ENCODE measurements at regions not wholly inside any gene's neighbourhood (a gene's known extent, or its start where the extent isn't known, plus 50 kb on each side); places are given as distances from the start of the nearest gene placed in this dataset.

GRCh38 chr1:216907100-216907499 is 183.9 kb upstream of the ESRRG start:
- no peaks in the 10 kb centered on the region for H3K36me3 Mint-ChIP-seq (ENCODE audit: low read depth)
- DNase-seq (no peak), ATAC-seq (no peak)
- no peak overlapping the region for H3K4me3 Mint-ChIP-seq
- H3K4me1 Mint-ChIP-seq = no peaks in the 10 kb centered on the region
- no peaks in the 10 kb centered on the region for H3K27me3 Mint-ChIP-seq
- no peaks in the 10 kb centered on the region for H3K9me3 ChIP-seq (ENCODE audit: control insufficient read depth, low read length, poor library complexity, severe bottlenecking)
- H3K27ac Mint-ChIP-seq = no peak overlapping the region

DNA sequence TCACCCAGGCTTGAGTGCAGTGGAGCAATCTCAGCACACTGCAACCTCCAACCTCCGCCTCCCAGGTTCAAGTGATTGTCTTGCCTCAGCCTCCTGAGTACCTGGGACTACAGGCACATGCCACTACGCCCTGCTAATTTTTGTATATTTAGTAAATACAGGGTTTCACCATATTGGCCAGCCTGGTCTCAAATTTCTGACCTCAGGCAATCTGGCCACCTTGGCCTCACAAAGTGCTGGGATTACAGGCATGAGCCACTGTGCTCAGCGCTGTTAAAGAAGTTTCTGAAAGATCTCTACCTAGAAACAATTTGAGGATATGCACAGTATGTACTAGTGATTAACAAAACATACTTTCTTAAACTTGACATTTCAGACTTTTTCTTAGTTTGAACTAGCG is 182.6 kb upstream of the ESRRG start:
- ATAC-seq = no peak
- H3K9me3 ChIP-seq (ENCODE audit: control insufficient read depth, low read length, poor library complexity, severe bottlenecking) = no peaks in the 10 kb centered on the region
- H3K27ac Mint-ChIP-seq = no peak overlapping the region
- H3K4me3 Mint-ChIP-seq = no peak overlapping the region
- no peak for DNase-seq
- no peaks in the 10 kb centered on the region for H3K36me3 Mint-ChIP-seq (ENCODE audit: low read depth)
- no peaks in the 10 kb centered on the region for H3K4me1 Mint-ChIP-seq
- H3K27me3 Mint-ChIP-seq = no peaks in the 10 kb centered on the region

GRCh38 chr1:216905137-216905536 is 181.9 kb upstream of the ESRRG start:
- H3K9me3 ChIP-seq (ENCODE audit: control insufficient read depth, low read length, poor library complexity, severe bottlenecking) = no peaks in the 10 kb centered on the region
- Mint-ChIP-seq H3K27me3 (no peaks in the 10 kb centered on the region), H3K4me3 (no peak overlapping the region), H3K4me1 (no peaks in the 10 kb centered on the region), H3K36me3 (ENCODE audit: low read depth) (no peaks in the 10 kb centered on the region), H3K27ac (no peak overlapping the region)
- ATAC-seq (no peak), DNase-seq (no peak)

DNA sequence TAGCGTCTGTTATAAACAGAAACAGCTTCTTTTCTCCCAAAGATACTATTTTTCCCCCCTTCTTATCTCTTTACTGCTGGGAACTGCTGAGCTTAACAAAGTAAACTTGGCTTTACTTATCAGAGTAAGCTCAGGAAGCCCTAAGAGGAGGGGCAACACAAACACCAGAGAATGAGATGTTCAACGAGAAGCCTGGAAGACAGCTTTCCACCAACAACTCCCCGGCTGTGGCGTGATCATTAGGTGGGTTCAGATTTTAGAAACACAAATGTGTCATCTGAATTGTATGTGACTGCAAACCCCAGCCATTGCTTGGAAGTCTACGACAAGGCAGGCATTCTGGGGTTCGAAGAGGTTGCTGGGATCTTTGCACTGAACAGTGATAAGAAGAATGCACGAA is 181.2 kb upstream of the ESRRG start:
- no peaks in the 10 kb centered on the region for H3K36me3 Mint-ChIP-seq (ENCODE audit: low read depth)
- H3K9me3 ChIP-seq (ENCODE audit: control insufficient read depth, low read length, poor library complexity, severe bottlenecking) = no peaks in the 10 kb centered on the region
- ATAC-seq (no peak), DNase-seq (no peak)
- H3K27me3 Mint-ChIP-seq = no peaks in the 10 kb centered on the region
- H3K4me1 Mint-ChIP-seq = no peaks in the 10 kb centered on the region
- H3K4me3 Mint-ChIP-seq = no peak overlapping the region
- no peak overlapping the region for H3K27ac Mint-ChIP-seq

- H3K36me3 Mint-ChIP-seq (ENCODE audit: low read depth) = no peaks in the 10 kb centered on the region
- no peaks in the 10 kb centered on the region for H3K27me3 Mint-ChIP-seq
- DNase-seq = no peak
- no peaks in the 10 kb centered on the region for H3K9me3 ChIP-seq (ENCODE audit: control insufficient read depth, low read length, poor library complexity, severe bottlenecking)
- H3K4me1 Mint-ChIP-seq = no peaks in the 10 kb centered on the region
- ATAC-seq = no peak
- H3K4me3 Mint-ChIP-seq = no peak overlapping the region
- no peak overlapping the region for H3K27ac Mint-ChIP-seq
These were observed 180.1 kb upstream of the ESRRG start for GRCh38 chr1:216903382-216903740.

DNA sequence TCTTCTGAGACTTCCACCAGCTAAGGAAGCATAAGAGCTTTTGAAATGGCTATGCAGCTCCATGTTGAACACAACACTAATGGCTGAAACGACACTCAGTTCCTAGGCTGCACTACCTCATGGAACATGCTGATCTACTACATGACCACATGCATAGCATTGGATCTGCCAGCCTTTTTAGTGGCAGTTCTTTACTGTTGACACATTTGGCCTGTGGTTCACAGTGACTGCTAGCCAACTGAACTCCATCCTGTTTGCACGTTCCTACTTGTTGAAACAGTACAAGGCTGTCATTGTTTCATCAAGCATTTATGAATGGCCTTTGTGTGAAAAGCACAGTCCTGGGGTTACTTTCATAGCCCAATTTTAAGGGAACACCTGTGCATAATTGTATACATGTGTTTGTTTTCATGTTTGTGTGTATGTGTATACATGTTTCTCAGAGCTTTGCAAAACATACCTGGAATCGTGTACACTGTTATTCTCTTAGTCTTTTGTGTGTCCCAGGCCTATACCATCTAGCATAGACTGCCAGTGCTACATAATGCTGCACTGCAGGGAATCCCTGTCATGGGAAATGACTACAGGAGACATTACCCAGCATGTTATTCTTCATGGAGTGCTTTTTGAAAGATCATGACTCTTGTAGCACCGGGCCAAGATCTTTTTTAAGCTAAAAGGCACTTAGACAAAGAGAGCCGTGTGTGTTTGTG is 179.6 kb upstream of the ESRRG start:
- H3K36me3 Mint-ChIP-seq (ENCODE audit: low read depth) = no peaks in the 10 kb centered on the region
- no peak overlapping the region for H3K27ac Mint-ChIP-seq
- DNase-seq = no peak
- no peak overlapping the region for H3K4me3 Mint-ChIP-seq
- H3K27me3 Mint-ChIP-seq = no peaks in the 10 kb centered on the region
- no peaks in the 10 kb centered on the region for H3K9me3 ChIP-seq (ENCODE audit: control insufficient read depth, low read length, poor library complexity, severe bottlenecking)
- H3K4me1 Mint-ChIP-seq = no peaks in the 10 kb centered on the region
- no peak for ATAC-seq

DNA sequence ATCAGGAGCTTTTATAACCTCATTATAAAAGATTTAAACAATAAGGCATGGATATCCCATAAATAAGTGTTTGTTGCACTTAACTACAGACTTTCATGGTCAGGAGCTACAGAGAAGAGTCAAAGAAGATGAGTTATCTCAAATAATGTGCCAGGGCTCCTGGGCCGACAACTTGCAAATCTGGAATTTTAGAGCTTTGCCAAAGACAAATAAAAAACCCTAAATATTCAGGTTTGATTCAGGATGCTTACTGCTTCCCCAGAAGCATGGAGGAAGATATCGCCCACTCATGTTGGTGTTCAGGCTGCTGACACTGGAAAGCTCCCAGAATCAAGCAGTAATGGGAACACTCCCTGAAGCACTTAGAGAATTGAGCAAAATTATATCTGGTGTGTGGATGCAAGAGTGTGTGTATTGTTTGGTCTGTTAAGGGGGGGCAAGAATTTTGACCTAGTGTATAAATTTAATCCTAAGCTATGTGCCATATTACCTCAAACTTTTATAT is 176.9 kb upstream of the ESRRG start:
- no peak overlapping the region for H3K4me3 Mint-ChIP-seq
- no peak for ATAC-seq
- DNase-seq = no peak
- H3K4me1 Mint-ChIP-seq = no peaks in the 10 kb centered on the region
- no peaks in the 10 kb centered on the region for H3K36me3 Mint-ChIP-seq (ENCODE audit: low read depth)
- H3K27me3 Mint-ChIP-seq = no peaks in the 10 kb centered on the region
- no peaks in the 10 kb centered on the region for H3K9me3 ChIP-seq (ENCODE audit: control insufficient read depth, low read length, poor library complexity, severe bottlenecking)
- H3K27ac Mint-ChIP-seq = no peak overlapping the region

DNA sequence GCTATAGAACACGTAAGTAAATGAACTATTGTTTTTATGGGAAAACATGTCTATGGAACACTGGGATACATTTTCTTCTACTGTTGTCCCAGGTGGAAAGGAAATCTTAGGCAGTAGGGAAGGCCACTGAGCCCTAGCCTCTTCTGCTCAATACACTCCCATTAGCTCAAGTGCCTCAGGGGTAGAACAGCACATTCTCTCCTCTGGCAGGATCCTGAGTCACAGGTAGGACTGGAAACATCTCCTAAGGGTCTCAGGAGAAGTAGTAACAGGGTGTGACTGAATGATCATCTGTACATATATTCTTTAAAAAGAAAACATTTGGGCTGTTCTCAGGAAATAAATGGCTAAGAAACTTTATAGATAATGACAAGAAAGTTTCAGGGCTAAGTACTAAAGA is 175.6 kb upstream of the ESRRG start:
- H3K27me3 Mint-ChIP-seq = no peaks in the 10 kb centered on the region
- DNase-seq = no peak
- H3K9me3 ChIP-seq (ENCODE audit: control insufficient read depth, low read length, poor library complexity, severe bottlenecking) = no peaks in the 10 kb centered on the region
- no peak overlapping the region for H3K4me3 Mint-ChIP-seq
- H3K27ac Mint-ChIP-seq = no peak overlapping the region
- H3K4me1 Mint-ChIP-seq = no peaks in the 10 kb centered on the region
- no peaks in the 10 kb centered on the region for H3K36me3 Mint-ChIP-seq (ENCODE audit: low read depth)
- ATAC-seq = no peak

GRCh38 chr1:216896146-216896545 is 172.9 kb upstream of the ESRRG start:
- H3K36me3 Mint-ChIP-seq (ENCODE audit: low read depth) = no peaks in the 10 kb centered on the region
- no peak overlapping the region for H3K27ac Mint-ChIP-seq
- H3K4me3 Mint-ChIP-seq = no peak overlapping the region
- H3K27me3 Mint-ChIP-seq = no peaks in the 10 kb centered on the region
- H3K9me3 ChIP-seq (ENCODE audit: control insufficient read depth, low read length, poor library complexity, severe bottlenecking) = no peaks in the 10 kb centered on the region
- DNase-seq = no peak
- no peaks in the 10 kb centered on the region for H3K4me1 Mint-ChIP-seq
- no peak for ATAC-seq

DNA sequence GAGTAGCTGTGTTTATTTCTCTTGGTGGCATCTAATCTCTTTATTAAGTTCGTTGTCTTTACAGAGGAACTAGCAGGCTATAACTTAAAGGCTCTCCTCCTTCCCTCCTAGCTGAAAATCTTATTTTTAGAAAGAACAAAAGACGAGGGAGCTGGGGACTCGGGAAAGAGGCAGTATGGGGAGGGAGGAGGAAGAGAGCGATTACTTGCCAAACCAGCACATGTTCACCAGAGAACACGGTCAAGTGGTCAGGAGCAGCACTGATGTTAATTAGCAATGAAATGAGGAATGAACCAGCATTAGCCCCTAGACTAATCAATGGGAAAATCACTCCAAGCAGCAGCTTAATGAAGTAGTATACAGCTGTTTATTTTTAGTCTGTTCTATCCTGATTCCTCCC is 171.3 kb upstream of the ESRRG start:
- Mint-ChIP-seq H3K4me3 (no peak overlapping the region), H3K27ac (no peak overlapping the region), H3K4me1 (no peaks in the 10 kb centered on the region), H3K36me3 (ENCODE audit: low read depth) (no peaks in the 10 kb centered on the region), H3K27me3 (no peaks in the 10 kb centered on the region)
- no peak for ATAC-seq
- no peak for DNase-seq
- H3K9me3 ChIP-seq (ENCODE audit: control insufficient read depth, low read length, poor library complexity, severe bottlenecking) = no peaks in the 10 kb centered on the region

- DNase-seq (no peak), ATAC-seq (no peak)
- no peak overlapping the region for H3K27ac Mint-ChIP-seq
- H3K4me3 Mint-ChIP-seq = no peak overlapping the region
- no peaks in the 10 kb centered on the region for H3K4me1 Mint-ChIP-seq
- H3K9me3 ChIP-seq (ENCODE audit: control insufficient read depth, low read length, poor library complexity, severe bottlenecking) = no peaks in the 10 kb centered on the region
- H3K27me3 Mint-ChIP-seq = no peaks in the 10 kb centered on the region
- no peaks in the 10 kb centered on the region for H3K36me3 Mint-ChIP-seq (ENCODE audit: low read depth)
These were observed 169.4 kb upstream of the ESRRG start for GRCh38 chr1:216892581-216893160.

DNA sequence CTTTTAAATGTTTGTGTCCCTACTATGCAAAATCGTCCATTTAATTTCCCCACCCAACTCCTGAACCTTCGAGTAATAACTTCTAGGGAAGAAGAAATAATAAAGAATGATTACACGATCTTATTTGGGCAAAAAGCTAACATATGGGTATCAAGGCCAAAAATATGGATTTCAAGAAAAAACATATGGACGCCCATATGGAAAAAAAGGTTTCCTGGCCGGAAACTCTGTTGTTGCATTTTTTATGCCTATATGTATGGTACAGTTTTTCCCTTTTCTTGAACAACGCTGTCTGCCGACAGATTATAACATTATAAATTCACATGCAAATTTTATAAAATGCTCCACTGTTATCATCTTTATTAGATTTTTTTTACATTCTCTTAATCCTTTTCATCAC is 167.6 kb upstream of the ESRRG start:
- DNase-seq (no peak), ATAC-seq (no peak)
- Mint-ChIP-seq H3K36me3 (ENCODE audit: low read depth) (no peaks in the 10 kb centered on the region), H3K27ac (no peak overlapping the region), H3K27me3 (no peaks in the 10 kb centered on the region), H3K4me1 (no peaks in the 10 kb centered on the region), H3K4me3 (no peak overlapping the region)
- no peaks in the 10 kb centered on the region for H3K9me3 ChIP-seq (ENCODE audit: control insufficient read depth, low read length, poor library complexity, severe bottlenecking)

DNA sequence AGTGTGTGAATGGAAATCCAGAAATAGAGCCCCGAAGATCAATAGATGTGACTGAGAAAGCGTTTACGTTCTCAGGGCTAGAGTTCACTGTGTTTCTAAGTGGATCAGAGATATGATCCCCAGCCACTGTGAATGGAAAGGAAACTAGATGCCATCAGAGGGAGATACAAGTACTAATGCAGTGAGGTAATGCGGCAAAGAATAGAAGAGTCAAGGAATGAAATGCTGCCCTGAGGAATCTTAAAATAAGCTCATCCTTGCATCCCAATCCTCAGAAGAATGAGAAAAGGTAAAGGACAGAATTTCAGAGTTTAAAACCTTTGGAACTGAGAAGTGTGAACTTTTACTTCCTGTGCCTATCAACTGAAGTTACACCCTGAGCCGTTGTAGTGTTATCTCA is 165.5 kb upstream of the ESRRG start:
- Mint-ChIP-seq H3K27me3 (no peaks in the 10 kb centered on the region), H3K4me1 (no peaks in the 10 kb centered on the region), H3K36me3 (ENCODE audit: low read depth) (no peaks in the 10 kb centered on the region), H3K27ac (no peak overlapping the region), H3K4me3 (no peak overlapping the region)
- ATAC-seq (no peak), DNase-seq (no peak)
- H3K9me3 ChIP-seq (ENCODE audit: control insufficient read depth, low read length, poor library complexity, severe bottlenecking) = no peaks in the 10 kb centered on the region

GRCh38 chr1:216887032-216887431 is 163.8 kb upstream of the ESRRG start:
- Mint-ChIP-seq H3K4me3 (no peak overlapping the region), H3K27ac (no peak overlapping the region), H3K27me3 (no peaks in the 10 kb centered on the region), H3K4me1 (no peaks in the 10 kb centered on the region), H3K36me3 (ENCODE audit: low read depth) (no peaks in the 10 kb centered on the region)
- DNase-seq (no peak), ATAC-seq (no peak)
- H3K9me3 ChIP-seq (ENCODE audit: control insufficient read depth, low read length, poor library complexity, severe bottlenecking) = no peaks in the 10 kb centered on the region
